ENCODE measurements at regions not wholly inside any gene's neighbourhood (a gene's known extent, or its start where the extent isn't known, plus 50 kb on each side); places are given as distances from the start of the nearest gene placed in this dataset.

DNA sequence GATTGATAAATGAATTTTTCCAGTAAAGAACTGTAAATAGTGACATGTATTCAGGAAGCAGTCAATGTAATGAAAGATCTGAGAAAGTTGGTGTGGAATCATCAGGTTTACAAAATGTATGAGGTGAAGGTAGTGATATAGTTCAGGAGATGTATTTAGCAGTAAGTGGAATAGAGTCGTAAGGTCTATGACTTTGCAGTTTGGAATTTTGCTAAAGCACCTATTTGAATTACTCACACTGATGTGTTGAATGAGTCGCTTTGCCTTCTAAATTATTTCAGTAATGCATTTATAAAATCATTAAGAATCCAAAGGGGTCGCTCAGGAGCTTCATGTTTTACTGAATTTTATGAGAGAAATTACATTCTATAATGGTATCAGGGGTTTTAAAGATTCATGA is 713.7 kb downstream of the DSC3 start:
- no peaks in the 10 kb centered on the region for H3K79me2 ChIP-seq (ENCODE audit: control insufficient read depth, insufficient read depth, low read length)
- no peaks in the 10 kb centered on the region for H4K20me1 ChIP-seq (ENCODE audit: control insufficient read depth, extremely low read depth, insufficient read depth, low read length)
- TF ChIP-seq EZH2 (IDR thresholded peaks at IDR 0.05; ENCODE audit: low read length): no peak
- no peak for TF ChIP-seq CTCF (optimal IDR thresholded peaks at IDR 0.05 in 1 of 3, IDR thresholded peaks at IDR 0.05 in 1 of 3, conservative IDR thresholded peaks at IDR 0.05 in 1 of 3; ENCODE audit: extremely low read depth in 1 of 3, insufficient read depth in 2 of 3, low read length in 3 of 3)
- no peaks in the 10 kb centered on the region for H3K36me3 ChIP-seq (ENCODE audit: control insufficient read depth in 2 of 2, extremely low read depth in 1 of 2, insufficient read depth in 2 of 2, low read length in 2 of 2)
- no peaks in the 10 kb centered on the region for H3K27me3 ChIP-seq (ENCODE audit: control insufficient read depth, extremely low read depth, insufficient read depth, low read length)
- no peak overlapping the region for H3K4me3 ChIP-seq (ENCODE audit: control insufficient read depth in 2 of 3, extremely low read depth in 1 of 3, insufficient read depth in 2 of 3, low read depth in 1 of 3, low read length in 3 of 3)
- no peaks in the 10 kb centered on the region for H3K4me1 ChIP-seq (ENCODE audit: control insufficient read depth, extremely low read depth, insufficient read depth, low read length)
- H3K9ac ChIP-seq (ENCODE audit: control insufficient read depth, extremely low read depth, insufficient read depth, low read length): no peak overlapping the region
- H3K9me1 ChIP-seq (ENCODE audit: control insufficient read depth, extremely low read depth, insufficient read depth, low read length): no peaks in the 10 kb centered on the region
- peak; percentile 11 for DNase-seq (ENCODE audit: low read depth, low spot score)
- H2AFZ ChIP-seq (ENCODE audit: control insufficient read depth, low read length): no peak overlapping the region
- H3K27ac ChIP-seq (ENCODE audit: control insufficient read depth, insufficient read depth, low read length): no peak overlapping the region
- FAIRE-seq: no peak
- no peak overlapping the region for H3K4me2 ChIP-seq (ENCODE audit: control insufficient read depth, extremely low read depth, insufficient read depth, low read depth, low read length)
- no peaks in the 10 kb centered on the region for H3K9me3 ChIP-seq (ENCODE audit: control insufficient read depth, low read depth, low read length)
- dilution Hi-C loops (cut with MboI; ENCODE audit: extremely low pct_ligation_motif_present, low sequenced_read_pairs): no loop called here

- FAIRE-seq: no peak
- H4K20me1 ChIP-seq (ENCODE audit: control insufficient read depth, extremely low read depth, insufficient read depth, low read length): no peaks in the 10 kb centered on the region
- TF ChIP-seq EZH2 (IDR thresholded peaks at IDR 0.05; ENCODE audit: low read length): no peak
- no peak for TF ChIP-seq CTCF (optimal IDR thresholded peaks at IDR 0.05 in 1 of 3, IDR thresholded peaks at IDR 0.05 in 1 of 3, conservative IDR thresholded peaks at IDR 0.05 in 1 of 3; ENCODE audit: extremely low read depth in 1 of 3, insufficient read depth in 2 of 3, low read length in 3 of 3)
- H3K9me3 ChIP-seq (ENCODE audit: control insufficient read depth, low read depth, low read length): no peaks in the 10 kb centered on the region
- H2AFZ ChIP-seq (ENCODE audit: control insufficient read depth, low read length): no peak overlapping the region
- H3K27me3 ChIP-seq (ENCODE audit: control insufficient read depth, extremely low read depth, insufficient read depth, low read length): no peaks in the 10 kb centered on the region
- H3K79me2 ChIP-seq (ENCODE audit: control insufficient read depth, insufficient read depth, low read length): no peaks in the 10 kb centered on the region
- H3K4me1 ChIP-seq (ENCODE audit: control insufficient read depth, extremely low read depth, insufficient read depth, low read length): peaks cover 5% of the 10 kb centered on the region
- no peaks in the 10 kb centered on the region for H3K9me1 ChIP-seq (ENCODE audit: control insufficient read depth, extremely low read depth, insufficient read depth, low read length)
- dilution Hi-C loops (cut with MboI; ENCODE audit: extremely low pct_ligation_motif_present, low sequenced_read_pairs): no loop called here
- no peak overlapping the region for H3K27ac ChIP-seq (ENCODE audit: control insufficient read depth, insufficient read depth, low read length)
- no peak overlapping the region for H3K4me2 ChIP-seq (ENCODE audit: control insufficient read depth, extremely low read depth, insufficient read depth, low read depth, low read length)
- no peak for DNase-seq (ENCODE audit: low read depth, low spot score)
- H3K4me3 ChIP-seq (ENCODE audit: control insufficient read depth in 2 of 3, extremely low read depth in 1 of 3, insufficient read depth in 2 of 3, low read depth in 1 of 3, low read length in 3 of 3): no peak overlapping the region
- no peaks in the 10 kb centered on the region for H3K36me3 ChIP-seq (ENCODE audit: control insufficient read depth in 2 of 2, extremely low read depth in 1 of 2, insufficient read depth in 2 of 2, low read length in 2 of 2)
- H3K9ac ChIP-seq (ENCODE audit: control insufficient read depth, extremely low read depth, insufficient read depth, low read length): no peak overlapping the region
Measured at GRCh38 chr18:30302181-30302580, 740.4 kb downstream of the DSC3 start.

Data from keratinocyte (primary cell).